ENCODE measurements at regions not wholly inside any gene's neighbourhood (a gene's known extent, or its start where the extent isn't known, plus 50 kb on each side); places are given as distances from the start of the nearest gene placed in this dataset.
"Not testable (repeated sequence)": the region's sequence is repeated elsewhere in the genome, so short reads cannot be mapped to it uniquely, and the experiment has no call there.

- no peak for DNase-seq (ENCODE audit: low read depth)
Observed at GRCh38 chr6:28585335-28585734, 59.7 kb downstream of the GPX5 start.

- no peak for DNase-seq (ENCODE audit: low read depth)
Observed at GRCh38 chr6:28586324-28586723, 60.6 kb downstream of the GPX5 start.

DNA sequence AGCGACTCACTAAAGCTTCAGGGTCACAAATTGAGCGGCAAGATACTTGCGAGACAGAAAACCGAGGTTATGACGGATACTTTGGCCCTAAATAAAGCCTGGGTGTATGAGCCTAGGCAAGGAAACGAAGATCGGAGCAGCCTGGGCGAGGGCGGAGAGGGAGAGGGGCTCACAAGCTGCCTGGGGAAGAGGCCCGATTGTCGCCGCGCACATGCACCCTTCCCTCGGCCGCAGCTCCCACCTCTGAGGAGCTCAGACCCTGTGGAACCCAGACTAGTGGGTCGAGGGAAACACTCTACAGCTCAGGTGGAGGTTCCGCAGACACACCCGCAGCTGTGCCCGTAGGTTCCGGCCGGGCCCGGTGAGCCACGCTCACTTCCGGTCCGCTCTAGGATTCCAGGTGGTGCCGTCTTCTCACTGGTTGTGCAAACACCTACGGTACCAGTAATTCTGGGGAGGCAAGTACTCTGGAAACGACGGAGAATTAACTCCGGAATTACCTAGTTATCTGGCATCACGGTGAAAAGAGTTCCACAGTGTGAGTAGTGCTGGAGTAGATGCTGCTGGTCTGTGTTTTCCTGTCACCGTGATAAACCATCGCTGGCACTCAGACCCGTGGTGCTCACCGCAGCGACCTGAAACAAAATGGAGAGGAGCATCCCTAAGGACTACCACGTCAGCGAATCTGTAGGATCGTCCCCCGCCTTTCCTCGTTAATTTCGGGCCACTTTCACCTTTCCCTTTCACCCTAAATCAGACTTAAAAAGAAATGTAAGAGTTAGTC is 61.5 kb downstream of the GPX5 start:
- no peak for DNase-seq (ENCODE audit: low read depth)

DNA sequence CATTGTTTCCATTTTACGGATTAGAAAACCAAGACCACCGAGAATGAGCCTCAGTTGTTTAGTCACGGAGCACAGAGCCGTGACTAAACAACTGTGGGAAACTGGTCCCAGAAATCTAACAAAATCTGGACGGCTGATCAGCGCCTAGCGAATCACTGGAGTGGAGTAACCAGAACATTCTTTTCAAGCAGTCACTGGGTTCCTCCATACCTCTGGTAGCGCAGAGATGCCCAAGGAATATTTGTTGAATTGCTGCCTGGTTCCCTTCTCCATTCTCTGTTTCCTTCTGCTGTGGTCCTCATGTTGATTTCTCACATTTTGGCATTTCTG is 62.0 kb downstream of the GPX5 start:
- no peak for DNase-seq (ENCODE audit: low read depth)

DNA sequence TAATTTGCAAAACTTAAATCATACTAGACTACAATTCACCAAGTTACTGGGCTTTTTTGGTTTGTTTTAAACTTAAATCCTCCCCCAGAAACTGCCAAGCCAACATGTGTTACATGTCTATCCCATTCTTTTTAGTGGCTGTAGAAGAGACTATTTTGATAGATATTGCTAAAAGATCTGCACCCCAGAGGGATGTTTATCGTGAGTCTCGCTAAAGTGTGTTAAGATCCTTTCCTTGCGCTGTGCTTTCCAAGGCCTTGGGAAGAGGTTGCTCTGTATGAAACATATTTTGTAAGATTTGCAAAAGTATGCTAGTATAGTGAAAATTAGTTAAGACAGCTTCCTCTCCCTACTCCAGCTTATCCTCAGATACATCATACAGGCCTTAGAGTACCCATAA is 63.0 kb downstream of the GPX5 start:
- DNase-seq (ENCODE audit: low read depth) = no peak

- peak; percentile 49 for DNase-seq (ENCODE audit: low read depth)
Observed at GRCh38 chr6:28589234-28589956, 63.7 kb downstream of the GPX5 start.

GRCh38 chr6:28589957-28590349 is 64.3 kb downstream of the GPX5 start:
- DNase-seq (ENCODE audit: low read depth) = no peak

GRCh38 chr6:28597217-28597835 is 71.6 kb downstream of the GPX5 start:
- DNase-seq (ENCODE audit: low read depth) = no peak

- no peak for DNase-seq (ENCODE audit: low read depth)
Observed at GRCh38 chr6:28597924-28598722, 72.4 kb downstream of the GPX5 start.

- no peak for DNase-seq (ENCODE audit: low read depth)
Observed at GRCh38 chr6:28598757-28599686, 73.3 kb downstream of the GPX5 start.

DNA sequence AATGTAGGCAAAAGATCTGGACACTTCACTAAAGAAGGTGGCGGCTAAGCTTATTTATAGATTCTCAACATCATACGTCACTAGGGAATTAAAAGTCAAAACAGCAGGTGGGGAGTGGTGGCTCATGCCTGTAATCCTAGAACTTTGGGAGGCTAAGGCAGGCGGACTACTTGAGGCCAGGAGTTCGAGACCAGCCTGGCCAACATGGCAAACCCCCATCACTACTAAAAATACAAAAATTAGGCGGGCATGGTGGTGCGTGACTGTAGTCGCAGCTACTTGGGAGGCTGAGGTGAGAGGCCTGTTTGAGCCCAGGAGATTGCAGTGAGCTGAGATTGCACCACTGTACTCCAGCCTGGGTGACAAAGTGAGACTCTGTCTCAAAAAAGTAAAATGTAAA is 74.6 kb downstream of the GPX5 start:
- DNase-seq (ENCODE audit: low read depth) = no peak

DNA sequence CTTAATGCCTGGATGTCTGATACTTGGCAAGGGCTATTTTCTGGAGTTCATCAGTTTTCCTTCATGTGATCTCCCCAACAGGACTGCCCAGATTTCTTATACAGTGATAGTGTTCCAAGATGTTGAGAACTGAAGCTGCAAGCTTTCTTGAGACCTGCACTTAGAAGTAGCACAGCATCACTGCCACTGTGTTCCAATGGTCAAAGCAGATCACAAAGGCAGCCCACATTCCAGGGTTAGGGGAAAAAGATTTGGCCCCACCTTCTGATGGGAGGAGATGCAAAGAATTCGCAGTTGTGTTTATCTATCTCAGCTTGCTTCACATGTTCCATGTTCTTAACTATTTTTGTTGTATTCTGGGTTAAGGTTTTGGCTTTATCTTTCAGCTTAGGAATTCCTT is 78.2 kb downstream of the GPX5 start:
- DNase-seq (ENCODE audit: low read depth) = no peak

- no peak for DNase-seq (ENCODE audit: low read depth)
Observed at GRCh38 chr6:28606424-28607391, 81.0 kb downstream of the GPX5 start.

- no peak for DNase-seq (ENCODE audit: low read depth)
Observed at GRCh38 chr6:28607990-28608389, 82.3 kb downstream of the GPX5 start.

GRCh38 chr6:28609672-28610071 is 84.0 kb downstream of the GPX5 start:
- DNase-seq (ENCODE audit: low read depth) = no peak

- DNase-seq (ENCODE audit: low read depth) = no peak
Observed at GRCh38 chr6:28615616-28615954, 89.9 kb downstream of the GPX5 start.

GRCh38 chr6:28615955-28616747 is 90.5 kb downstream of the GPX5 start:
- DNase-seq (ENCODE audit: low read depth) = no peak

DNA sequence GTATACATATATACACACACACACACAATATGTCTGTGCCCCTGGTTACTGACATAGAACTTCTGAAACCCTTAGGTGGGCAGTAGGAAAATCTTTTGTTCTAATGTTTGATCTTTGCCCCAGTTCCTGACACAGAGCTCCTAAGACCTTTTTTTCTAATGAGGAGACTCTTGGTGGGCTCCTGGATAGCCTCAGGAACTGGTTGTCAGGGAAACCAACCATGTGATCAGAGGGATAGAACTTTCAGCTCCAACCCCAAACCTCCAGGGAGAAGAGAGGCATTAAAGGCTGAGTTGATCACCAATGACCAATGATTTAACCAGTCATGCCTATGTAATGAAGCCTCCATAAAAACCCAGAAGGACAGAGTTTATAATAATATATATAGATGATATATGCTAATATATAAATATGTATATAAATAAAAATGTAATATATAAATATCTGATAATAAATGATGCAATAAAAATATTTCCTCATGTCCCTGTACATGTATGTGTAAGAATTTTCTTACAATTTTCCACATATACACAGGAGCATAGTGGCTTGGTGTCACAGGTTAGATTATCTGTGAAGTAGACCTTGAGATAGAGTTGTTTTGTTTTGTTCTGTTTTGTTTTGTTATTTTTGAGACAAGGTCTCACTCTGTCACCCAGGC is 93.3 kb downstream of the GPX5 start:
- no peak for DNase-seq (ENCODE audit: low read depth)

DNA sequence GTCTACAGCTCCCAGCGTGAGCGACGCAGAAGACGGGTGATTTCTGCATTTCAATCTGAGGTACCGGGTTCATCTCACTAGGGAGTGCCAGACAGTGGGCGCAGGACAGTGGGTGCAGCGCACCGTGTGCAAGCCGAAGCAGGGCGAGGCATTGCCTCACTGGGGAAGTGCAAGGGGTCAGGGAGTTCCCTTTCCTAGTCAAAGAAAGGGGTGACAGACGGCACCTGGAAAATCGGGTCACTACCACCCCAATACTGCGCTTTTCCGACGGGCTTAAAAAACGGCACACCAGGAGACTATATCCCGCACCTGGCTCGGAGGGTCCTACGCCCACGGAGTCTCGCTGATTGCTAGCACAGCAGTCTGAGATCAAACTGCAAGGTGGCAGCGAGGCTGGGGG is 95.6 kb downstream of the GPX5 start:
- DNase-seq (ENCODE audit: low read depth) = not testable (repeated sequence)

Data from stromal cell of bone marrow (primary cell).